MM.1S (cell line): ENCODE measurements at regions not wholly inside any gene's neighbourhood (a gene's known extent, or its start where the extent isn't known, plus 50 kb on each side); places are given as distances from the start of the nearest gene placed in this dataset.
"Not testable (repeated sequence)": the region's sequence is repeated elsewhere in the genome, so short reads cannot be mapped to it uniquely, and the experiment has no call there.

Source experiments
- DNase-seq: peaks from one replicate; pipeline ENCODE4 v3.0.0-alpha.2; 2015
- H2AFZ ChIP-seq: fragments of 300-600 bp; sonication (generic); 2 replicates; pipeline ENCODE4 v1.6.0; 2016; ENCODE audit warnings: antibody characterized with exemption, low read length
- H3F3A ChIP-seq: fragments of 300-600 bp; sonication (generic); 2 replicates; pipeline ENCODE4 v1.6.1; 2016; ENCODE audit warnings: mild to moderate bottlenecking, antibody characterized with exemption, low read length, moderate library complexity, mixed read lengths; ENCODE audit not compliant: insufficient read depth
- H3K27ac ChIP-seq: fragments of 300-600 bp; sonication (generic); 2 replicates; pipeline ENCODE4 v1.5.1; 2016; ENCODE audit warnings: mild to moderate bottlenecking, low read length
- H3K27me3 ChIP-seq: fragments of 300-600 bp; sonication (generic); replicated peaks from 2 replicates; pipeline ENCODE4 v1.6.0; 2016; ENCODE audit warnings: low read length; ENCODE audit not compliant: insufficient read depth
- H3K36me3 ChIP-seq: fragments of 300-600 bp; sonication (generic); replicated peaks from 2 replicates; pipeline ENCODE4 v1.6.1; 2016; ENCODE audit warnings: mild to moderate bottlenecking, low read length, mixed read lengths; ENCODE audit not compliant: insufficient read depth
- H3K4me1 ChIP-seq: fragments of 300-600 bp; sonication (generic); 2 replicates; pipeline ENCODE4 v1.6.1; 2016; ENCODE audit warnings: low read length, mixed read lengths
- H3K4me2 ChIP-seq: fragments of 300-600 bp; sonication (generic); 2 replicates; pipeline ENCODE4 v1.6.0; 2016; ENCODE audit warnings: low read depth, low read length
- H3K4me3 ChIP-seq: fragments of 300-600 bp; sonication (generic); 2 replicates; pipeline ENCODE4 v1.5.1; 2016; ENCODE audit warnings: low read length, mixed read lengths
- H3K79me2 ChIP-seq: fragments of 300-600 bp; sonication (generic); 2 replicates; pipeline ENCODE4 v1.6.1; 2016; ENCODE audit warnings: mixed run types, low read length, mixed read lengths
- H3K9ac ChIP-seq: fragments of 300-600 bp; sonication (generic); 2 replicates; pipeline ENCODE4 v1.6.1; 2016; ENCODE audit warnings: low read length, mixed read lengths
- H3K9me2 ChIP-seq: fragments of 300-600 bp; sonication (generic); replicated peaks from 2 replicates; pipeline ENCODE4 v1.6.1; 2016; ENCODE audit warnings: mild to moderate bottlenecking, low read length, mixed read lengths; ENCODE audit not compliant: insufficient read depth
- H3K9me3 ChIP-seq: fragments of 300-600 bp; sonication (generic); replicated peaks from 2 replicates; pipeline ENCODE4 v1.6.1; 2016; ENCODE audit warnings: mild to moderate bottlenecking, low read length, mixed read lengths; ENCODE audit not compliant: insufficient read depth
- H4K20me1 ChIP-seq: fragments of 300-600 bp; sonication (generic); 2 replicates; pipeline ENCODE4 v1.6.1; 2016; ENCODE audit warnings: mild to moderate bottlenecking, low read length, moderate library complexity, mixed read lengths; ENCODE audit not compliant: insufficient read depth
- EZH2 ChIP-seq: fragments of 300-600 bp; sonication (generic); optimal IDR thresholded peaks from 2 replicates; pipeline ENCODE3; 2017; ENCODE audit warnings: low read depth, mild to moderate bottlenecking, antibody characterized with exemption, low read length, mixed read lengths
- EZH2phosphoT487 ChIP-seq: fragments of 300-600 bp; sonication (generic); IDR thresholded peaks from 2 replicates; pipeline ENCODE4 v1.6.1; 2018; ENCODE audit warnings: antibody characterized with exemption, low read length
- TF ChIP-seq, protein P1 (sequence below): fragments of 300-600 bp; sonication (generic); IDR thresholded peaks from 2 replicates; pipeline ENCODE4 v1.5.1; 2016; ENCODE audit warnings: antibody characterized with exemption, low read length, mixed read lengths

DNA sequence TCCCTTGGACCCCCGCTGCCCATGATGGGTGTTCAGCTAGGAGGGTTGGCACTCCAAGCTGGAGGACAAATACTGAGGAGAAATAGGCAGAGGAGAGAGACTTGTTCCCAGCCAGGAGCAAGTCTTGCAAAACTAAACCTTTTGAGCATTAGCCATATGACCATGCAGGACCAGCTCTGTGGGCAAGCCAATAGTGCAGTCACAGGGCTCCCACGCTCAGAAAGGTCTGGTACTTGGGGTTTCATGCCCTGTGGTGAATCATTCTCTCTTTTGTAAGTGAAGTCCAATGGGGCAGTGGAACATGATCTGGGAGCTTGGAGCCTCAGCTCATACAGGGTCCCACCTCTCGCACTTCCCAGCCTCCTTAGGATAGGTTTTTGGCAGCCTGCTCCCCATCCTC lies 300.9 kb downstream of the BCOR start:
- no peak overlapping the region for H2AFZ ChIP-seq
- H3K79me2 ChIP-seq, result no peaks in the 10 kb centered on the region
- no peak overlapping the region for H3K4me2 ChIP-seq
- H3K27ac ChIP-seq, result no peak overlapping the region
- no peaks in the 10 kb centered on the region for H3K4me1 ChIP-seq
- H3K9ac ChIP-seq, result no peak overlapping the region
- H4K20me1 ChIP-seq, result no peaks in the 10 kb centered on the region
- no peak overlapping the region for H3K4me3 ChIP-seq
- no peak for TF ChIP-seq EZH2phosphoT487
- TF ChIP-seq, protein P1, sequence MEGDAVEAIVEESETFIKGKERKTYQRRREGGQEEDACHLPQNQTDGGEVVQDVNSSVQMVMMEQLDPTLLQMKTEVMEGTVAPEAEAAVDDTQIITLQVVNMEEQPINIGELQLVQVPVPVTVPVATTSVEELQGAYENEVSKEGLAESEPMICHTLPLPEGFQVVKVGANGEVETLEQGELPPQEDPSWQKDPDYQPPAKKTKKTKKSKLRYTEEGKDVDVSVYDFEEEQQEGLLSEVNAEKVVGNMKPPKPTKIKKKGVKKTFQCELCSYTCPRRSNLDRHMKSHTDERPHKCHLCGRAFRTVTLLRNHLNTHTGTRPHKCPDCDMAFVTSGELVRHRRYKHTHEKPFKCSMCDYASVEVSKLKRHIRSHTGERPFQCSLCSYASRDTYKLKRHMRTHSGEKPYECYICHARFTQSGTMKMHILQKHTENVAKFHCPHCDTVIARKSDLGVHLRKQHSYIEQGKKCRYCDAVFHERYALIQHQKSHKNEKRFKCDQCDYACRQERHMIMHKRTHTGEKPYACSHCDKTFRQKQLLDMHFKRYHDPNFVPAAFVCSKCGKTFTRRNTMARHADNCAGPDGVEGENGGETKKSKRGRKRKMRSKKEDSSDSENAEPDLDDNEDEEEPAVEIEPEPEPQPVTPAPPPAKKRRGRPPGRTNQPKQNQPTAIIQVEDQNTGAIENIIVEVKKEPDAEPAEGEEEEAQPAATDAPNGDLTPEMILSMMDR, result no peak
- TF ChIP-seq EZH2, result no peak
- no peaks in the 10 kb centered on the region for H3K27me3 ChIP-seq
- no peaks in the 10 kb centered on the region for H3K36me3 ChIP-seq
- H3K9me2 ChIP-seq, result no peaks in the 10 kb centered on the region
- DNase-seq, result no peak
- H3K9me3 ChIP-seq, result no peaks in the 10 kb centered on the region
- H3F3A ChIP-seq, result no peaks in the 10 kb centered on the region

DNA sequence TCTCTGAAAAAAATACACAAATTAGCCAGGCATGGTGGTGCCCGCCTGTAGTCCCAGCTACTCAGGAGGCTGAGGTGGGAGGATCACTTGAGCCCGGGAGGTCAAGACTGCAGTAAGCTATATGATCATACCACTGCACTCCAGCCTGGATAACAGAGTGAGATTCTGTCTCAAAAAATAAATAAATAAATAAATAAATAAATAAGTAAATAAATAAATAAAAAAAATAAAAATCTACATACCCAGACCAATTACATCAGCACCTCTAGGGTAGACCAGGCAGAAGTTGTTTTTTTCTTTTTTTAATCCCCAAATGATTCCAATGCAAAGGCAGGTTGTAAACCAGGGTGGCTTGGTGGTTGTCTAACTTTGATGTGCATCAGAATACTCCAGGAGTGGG lies 299.3 kb downstream of the BCOR start:
- H3K9me3 ChIP-seq, H3K9me2 ChIP-seq, H3F3A ChIP-seq, H3K4me1 ChIP-seq, H3K79me2 ChIP-seq, H3K4me3 ChIP-seq, DNase-seq, H4K20me1 ChIP-seq, H3K36me3 ChIP-seq, H3K27ac ChIP-seq, H3K27me3 ChIP-seq, H2AFZ ChIP-seq, H3K9ac ChIP-seq, H3K4me2 ChIP-seq: not testable (repeated sequence)

DNA sequence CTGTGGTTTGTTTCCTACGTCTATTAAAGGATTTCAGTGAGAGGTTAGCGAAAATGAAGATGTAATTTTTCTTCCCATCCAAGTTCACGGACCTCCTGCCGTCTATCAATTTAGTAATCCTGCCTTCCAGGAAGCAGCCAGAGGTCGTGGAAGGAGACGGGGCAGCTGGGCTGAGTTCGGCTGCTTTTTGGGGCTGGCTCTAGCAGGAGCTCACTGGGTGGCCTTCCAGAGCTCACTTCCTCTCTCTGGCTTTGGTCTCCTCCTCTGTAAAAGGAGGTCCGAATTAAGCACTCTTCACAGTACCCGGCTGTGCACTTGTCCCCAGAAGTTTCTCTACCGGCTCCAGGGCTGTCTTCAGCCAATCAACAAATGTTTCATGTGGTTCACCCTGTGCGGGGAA lies 295.4 kb downstream of the BCOR start:
- Histone ChIP-seq H3K9me3 (no peaks in the 10 kb centered on the region), H3K4me2 (no peak overlapping the region), H4K20me1 (no peaks in the 10 kb centered on the region), H3F3A (no peaks in the 10 kb centered on the region), H3K9me2 (no peaks in the 10 kb centered on the region), H2AFZ (no peak overlapping the region), H3K79me2 (no peaks in the 10 kb centered on the region), H3K4me1 (no peaks in the 10 kb centered on the region), H3K4me3 (no peak overlapping the region), H3K36me3 (no peaks in the 10 kb centered on the region), H3K9ac (no peak overlapping the region), H3K27me3 (no peaks in the 10 kb centered on the region), H3K27ac (no peak overlapping the region)
- no peak for DNase-seq
- TF ChIP-seq, protein P1, result no peak
- TF ChIP-seq EZH2, result no peak
- TF ChIP-seq EZH2phosphoT487, result no peak

DNA sequence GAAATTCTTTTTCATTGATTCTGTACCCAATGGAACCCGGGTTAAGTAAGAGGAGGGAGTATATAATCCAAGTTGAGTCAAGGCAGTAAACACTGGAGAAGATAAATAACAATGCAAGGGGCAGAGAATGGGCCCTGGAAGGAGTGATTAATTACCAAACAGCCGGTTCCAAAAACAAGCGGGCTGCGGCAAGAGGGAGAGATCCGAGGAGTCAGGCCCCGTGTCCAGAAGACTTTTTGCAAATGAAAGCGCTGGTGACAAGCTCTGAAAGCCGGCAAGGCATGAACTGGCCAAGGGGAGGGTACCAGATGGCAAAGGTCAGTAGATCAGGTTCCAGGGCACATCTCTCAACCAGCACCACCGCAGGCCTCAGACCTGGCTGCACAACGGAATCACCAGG lies 294.9 kb downstream of the BCOR start:
- Histone ChIP-seq H3K9ac (no peak overlapping the region), H3K36me3 (no peaks in the 10 kb centered on the region), H3K79me2 (no peaks in the 10 kb centered on the region), H3K4me1 (no peaks in the 10 kb centered on the region), H3F3A (no peaks in the 10 kb centered on the region), H3K27ac (no peak overlapping the region), H4K20me1 (no peaks in the 10 kb centered on the region), H3K9me2 (no peaks in the 10 kb centered on the region), H3K27me3 (no peaks in the 10 kb centered on the region), H2AFZ (no peak overlapping the region), H3K9me3 (no peaks in the 10 kb centered on the region), H3K4me3 (no peak overlapping the region), H3K4me2 (no peak overlapping the region)
- TF ChIP-seq EZH2phosphoT487, result no peak
- no peak for TF ChIP-seq EZH2
- TF ChIP-seq, protein P1, result no peak
- DNase-seq, result no peak
